ENCODE measurements at regions not wholly inside any gene's neighbourhood (a gene's known extent, or its start where the extent isn't known, plus 50 kb on each side); places are given as distances from the start of the nearest gene placed in this dataset.

GRCh38 chr17:79369532-79369931 is 241.3 kb downstream of the RBFOX3 start:
- TF ChIP-seq POLR2AphosphoS2 (conservative IDR thresholded peaks at IDR 0.05; ENCODE audit: low read length) (no peak), CEBPB (IDR thresholded peaks at IDR 0.05) (no peak)

All from A549 (cell line).